ENCODE measurements at regions not wholly inside any gene's neighbourhood (a gene's known extent, or its start where the extent isn't known, plus 50 kb on each side); places are given as distances from the start of the nearest gene placed in this dataset.

DNA sequence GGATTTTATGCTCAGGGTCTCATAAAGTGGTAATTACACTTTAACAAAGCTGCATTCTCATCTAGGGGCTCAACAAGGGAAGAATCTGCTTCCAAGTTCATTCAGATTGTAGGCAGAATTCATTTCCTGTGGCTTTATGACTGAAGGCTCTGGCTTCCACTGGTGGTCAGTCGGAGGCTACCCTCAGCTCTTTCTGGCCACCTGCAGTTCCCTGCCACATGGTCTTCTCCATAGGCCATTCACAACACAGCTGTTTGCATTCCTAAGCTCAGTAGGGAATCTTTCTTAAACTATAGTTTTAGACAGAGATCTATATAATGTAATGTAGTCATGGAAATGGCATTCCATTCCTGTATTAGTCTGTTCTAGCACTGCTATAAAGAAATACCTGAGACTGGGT, 973.0 kb upstream of the SLIT2 start:
- DNase-seq, result no peak
- intact Hi-C loops (cut with DNase I; ENCODE audit: low total_unique reads), result no loop called here

GRCh38 chr4:19266566-19266965, 985.1 kb upstream of the SLIT2 start:
- Histone ChIP-seq H3K9me3 (no peaks in the 10 kb centered on the region), H3K4me3 (no peak overlapping the region), H3K4me1 (no peaks in the 10 kb centered on the region), H3K27me3 (no peaks in the 10 kb centered on the region), H3K27ac (no peak overlapping the region), H3K36me3 (no peaks in the 10 kb centered on the region)
- WGBS, 5 donors, result 74 to 87% (median 77%) methylated on average over 2 of the region's 2 CpGs
- intact Hi-C loops (cut with DNase I; ENCODE audit: low total_unique reads), result no loop called here
- no peak for DNase-seq
- TF ChIP-seq CTCF (IDR thresholded peaks at IDR 0.05) (no peak), EP300 (IDR thresholded peaks at IDR 0.05) (no peak), POLR2A (IDR thresholded peaks at IDR 0.05) (no peak), POLR2AphosphoS5 (IDR thresholded peaks at IDR 0.05) (no peak)

More for the DNA sequence above, 973.0 kb upstream of the SLIT2 start:
- no peaks in the 10 kb centered on the region for H3K36me3 ChIP-seq
- no peak overlapping the region for H3K4me3 ChIP-seq
- TF ChIP-seq CTCF (IDR thresholded peaks at IDR 0.05) (no peak), POLR2AphosphoS5 (IDR thresholded peaks at IDR 0.05) (no peak), EP300 (IDR thresholded peaks at IDR 0.05) (no peak), POLR2A (IDR thresholded peaks at IDR 0.05) (no peak)
- WGBS, 5 donors, result 63 to 95% (median 84%) methylated on average over 1 of the region's 1 CpG
- H3K27me3 ChIP-seq, result no peaks in the 10 kb centered on the region
- no peaks in the 10 kb centered on the region for H3K4me1 ChIP-seq
- H3K27ac ChIP-seq, result no peak overlapping the region
- H3K9me3 ChIP-seq, result peaks cover 0 to 31% (median 12%) of the 10 kb centered on the region in 4 donors

GRCh38 chr4:19262467-19262866, 989.2 kb upstream of the SLIT2 start:
- 60 to 78% (median 73%) methylated on average over 2 of the region's 2 CpGs for WGBS, 5 donors
- intact Hi-C loops (cut with DNase I; ENCODE audit: low total_unique reads), result no loop called here
- Histone ChIP-seq H3K27me3 (no peaks in the 10 kb centered on the region), H3K4me1 (no peaks in the 10 kb centered on the region), H3K36me3 (no peaks in the 10 kb centered on the region), H3K27ac (no peak overlapping the region), H3K4me3 (no peak overlapping the region), H3K9me3 (peaks cover 0 to 5% (median 0%) of the 10 kb centered on the region in 4 donors)
- no peak for TF ChIP-seq CTCF (IDR thresholded peaks at IDR 0.05)
- no peak for TF ChIP-seq EP300 (IDR thresholded peaks at IDR 0.05)
- TF ChIP-seq POLR2A (IDR thresholded peaks at IDR 0.05), result no peak
- no peak for TF ChIP-seq POLR2AphosphoS5 (IDR thresholded peaks at IDR 0.05)
- peak in 1 of 2 donors; percentile 50 for DNase-seq

DNA sequence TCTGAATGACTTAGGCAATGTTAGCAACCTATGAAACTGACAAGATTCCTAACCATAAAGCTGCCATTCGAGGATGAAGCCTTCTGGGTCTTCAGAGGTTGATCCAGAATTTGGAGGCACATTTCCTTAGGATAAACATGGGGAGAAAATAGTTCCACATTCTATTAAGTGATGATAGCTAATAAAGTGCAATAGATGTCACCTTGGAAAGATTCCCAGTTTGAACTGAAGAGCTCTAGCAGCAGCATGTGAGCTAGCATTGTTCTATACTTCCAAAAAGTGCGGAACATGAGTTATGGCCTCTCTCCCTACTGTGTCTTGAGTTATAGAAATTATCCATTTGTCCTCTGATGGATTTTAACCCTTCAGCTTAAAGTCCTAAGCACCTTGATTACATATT, 991.4 kb upstream of the SLIT2 start:
- no peak overlapping the region for H3K27ac ChIP-seq
- no peak overlapping the region for H3K4me3 ChIP-seq
- H3K4me1 ChIP-seq, result no peaks in the 10 kb centered on the region
- H3K36me3 ChIP-seq, result no peaks in the 10 kb centered on the region
- H3K27me3 ChIP-seq, result no peaks in the 10 kb centered on the region
- peaks cover 0 to 19% (median 5%) of the 10 kb centered on the region in 4 donors for H3K9me3 ChIP-seq
- intact Hi-C loops (cut with DNase I; ENCODE audit: low total_unique reads), result no loop called here
- TF ChIP-seq POLR2AphosphoS5 (IDR thresholded peaks at IDR 0.05) (no peak), EP300 (IDR thresholded peaks at IDR 0.05) (no peak), CTCF (IDR thresholded peaks at IDR 0.05) (no peak), POLR2A (IDR thresholded peaks at IDR 0.05) (no peak)
- 18 to 65% (median 48%) methylated on average over 2 of the region's 2 CpGs for WGBS, 5 donors
- DNase-seq, result peak in 1 of 2 donors; percentile 10
